ENCODE measurements at regions not wholly inside any gene's neighbourhood (a gene's known extent, or its start where the extent isn't known, plus 50 kb on each side); places are given as distances from the start of the nearest gene placed in this dataset.

DNA sequence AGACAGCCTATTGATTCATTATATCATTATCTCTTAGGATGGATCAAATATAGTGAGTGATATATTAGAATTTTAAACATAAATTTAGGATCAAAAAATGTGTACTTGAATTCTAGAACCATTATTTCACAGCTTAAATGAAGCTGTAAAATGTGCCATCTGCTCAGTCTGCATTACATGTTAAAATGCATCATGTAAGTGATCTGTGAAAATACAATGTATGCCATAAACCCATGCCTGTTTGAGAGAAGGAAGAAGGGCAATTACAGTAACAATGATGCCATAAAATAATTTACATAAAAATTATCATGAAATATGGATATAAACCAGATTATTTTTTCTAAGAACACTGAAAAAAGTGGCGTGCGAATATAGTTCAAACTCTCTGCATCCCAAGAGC is 1066.0 kb upstream of the ADGRL4 start:
- Histone ChIP-seq H3K27me3 (no peaks in the 10 kb centered on the region), H3K4me3 (no peak overlapping the region), H3K4me1 (no peaks in the 10 kb centered on the region), H3K9me3 (no peaks in the 10 kb centered on the region), H3K27ac (no peak overlapping the region), H3K36me3 (ENCODE audit: low read depth, missing control alignments) (no peaks in the 10 kb centered on the region)
- 92 to 95% methylated on average over 2 of the region's 2 CpGs for WGBS, 2 donors
- no peak for DNase-seq
- TF ChIP-seq, protein P1, sequence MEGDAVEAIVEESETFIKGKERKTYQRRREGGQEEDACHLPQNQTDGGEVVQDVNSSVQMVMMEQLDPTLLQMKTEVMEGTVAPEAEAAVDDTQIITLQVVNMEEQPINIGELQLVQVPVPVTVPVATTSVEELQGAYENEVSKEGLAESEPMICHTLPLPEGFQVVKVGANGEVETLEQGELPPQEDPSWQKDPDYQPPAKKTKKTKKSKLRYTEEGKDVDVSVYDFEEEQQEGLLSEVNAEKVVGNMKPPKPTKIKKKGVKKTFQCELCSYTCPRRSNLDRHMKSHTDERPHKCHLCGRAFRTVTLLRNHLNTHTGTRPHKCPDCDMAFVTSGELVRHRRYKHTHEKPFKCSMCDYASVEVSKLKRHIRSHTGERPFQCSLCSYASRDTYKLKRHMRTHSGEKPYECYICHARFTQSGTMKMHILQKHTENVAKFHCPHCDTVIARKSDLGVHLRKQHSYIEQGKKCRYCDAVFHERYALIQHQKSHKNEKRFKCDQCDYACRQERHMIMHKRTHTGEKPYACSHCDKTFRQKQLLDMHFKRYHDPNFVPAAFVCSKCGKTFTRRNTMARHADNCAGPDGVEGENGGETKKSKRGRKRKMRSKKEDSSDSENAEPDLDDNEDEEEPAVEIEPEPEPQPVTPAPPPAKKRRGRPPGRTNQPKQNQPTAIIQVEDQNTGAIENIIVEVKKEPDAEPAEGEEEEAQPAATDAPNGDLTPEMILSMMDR (IDR thresholded peaks at IDR 0.05) = no peak
- TF ChIP-seq POLR2A (IDR thresholded peaks at IDR 0.05) = no peak
- intact Hi-C loops (cut with DNase I; ENCODE audit: low total_unique reads) = no loop called here

DNA sequence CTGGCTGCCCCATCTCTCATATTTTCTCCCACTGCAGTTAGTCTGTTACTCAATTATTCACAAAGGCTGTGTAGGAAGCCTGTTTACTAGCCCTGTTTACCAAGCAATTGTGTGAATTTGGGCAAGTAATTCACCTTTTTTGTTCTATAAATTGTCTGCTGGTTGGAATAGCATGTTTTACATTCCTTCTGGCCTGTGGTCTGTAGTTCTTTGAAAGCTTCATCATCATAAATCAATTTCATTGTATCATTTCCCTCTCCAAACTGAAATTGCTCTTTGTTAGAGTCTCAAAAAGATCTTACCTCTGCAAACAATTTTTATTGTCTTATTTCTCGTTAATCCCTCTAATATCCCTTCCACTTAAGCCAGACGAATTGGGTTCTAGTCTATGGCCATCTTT is 1059.5 kb upstream of the ADGRL4 start:
- DNase-seq = no peak
- H3K27ac ChIP-seq = no peak overlapping the region
- no peaks in the 10 kb centered on the region for H3K4me1 ChIP-seq
- H3K9me3 ChIP-seq = no peaks in the 10 kb centered on the region
- WGBS, 2 donors = 34 to 40% methylated on average over 2 of the region's 2 CpGs
- intact Hi-C loops (cut with DNase I; ENCODE audit: low total_unique reads) = no loop called here
- TF ChIP-seq, protein P1 (IDR thresholded peaks at IDR 0.05) = no peak
- TF ChIP-seq POLR2A (IDR thresholded peaks at IDR 0.05) = no peak
- no peak overlapping the region for H3K4me3 ChIP-seq
- H3K27me3 ChIP-seq = no peaks in the 10 kb centered on the region
- no peaks in the 10 kb centered on the region for H3K36me3 ChIP-seq (ENCODE audit: low read depth, missing control alignments)

DNA sequence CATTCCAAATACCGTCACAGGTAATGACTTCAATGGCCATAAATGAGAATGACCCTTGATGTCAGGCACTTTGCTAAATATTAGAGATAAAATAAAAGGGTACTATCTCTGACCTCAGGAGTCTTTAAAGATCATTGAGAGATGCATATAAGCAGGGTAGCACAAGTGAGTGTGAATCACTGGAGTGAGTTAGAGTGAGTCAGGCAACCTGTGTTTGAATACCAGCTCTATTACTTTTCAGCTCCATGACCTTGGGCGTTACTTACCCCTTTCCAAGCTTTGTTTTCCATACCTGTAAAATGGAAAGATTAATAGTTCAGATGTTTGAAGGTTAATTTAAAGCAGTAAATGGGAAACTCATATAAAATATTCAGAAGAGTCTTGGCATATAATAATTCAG is 1058.0 kb upstream of the ADGRL4 start:
- 49 to 80% methylated on average over 2 of the region's 2 CpGs for WGBS, 2 donors
- intact Hi-C loops (cut with DNase I; ENCODE audit: low total_unique reads) = no loop called here

DNA sequence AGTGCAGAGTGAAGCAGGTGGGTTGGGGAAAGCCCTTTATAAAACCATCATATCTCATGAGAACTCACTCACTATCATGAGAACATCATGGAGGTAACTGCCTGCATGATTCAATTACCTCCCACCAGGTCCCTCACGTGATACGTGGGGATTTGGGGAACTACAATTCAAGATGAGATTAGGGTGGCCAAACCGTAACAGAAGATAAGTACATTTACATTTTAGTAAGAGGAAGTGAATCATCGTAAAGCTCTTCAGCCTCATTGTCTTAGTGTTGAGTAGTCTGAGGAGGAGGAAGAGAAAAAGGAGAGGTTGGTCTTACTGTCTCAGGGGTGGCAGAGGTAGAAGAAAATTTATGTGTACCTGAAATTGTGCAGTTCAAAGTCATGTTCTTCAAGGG is 1053.4 kb upstream of the ADGRL4 start:
- DNase-seq = no peak
- TF ChIP-seq POLR2A (IDR thresholded peaks at IDR 0.05) = no peak
- TF ChIP-seq, protein P1 (IDR thresholded peaks at IDR 0.05) = no peak
- Histone ChIP-seq H3K4me1 (no peaks in the 10 kb centered on the region), H3K9me3 (no peaks in the 10 kb centered on the region), H3K27ac (no peak overlapping the region), H3K27me3 (no peaks in the 10 kb centered on the region), H3K36me3 (ENCODE audit: low read depth, missing control alignments) (no peaks in the 10 kb centered on the region), H3K4me3 (no peak overlapping the region)
- WGBS, 2 donors = 70 to 88% methylated on average over 4 of the region's 4 CpGs
- intact Hi-C loops (cut with DNase I; ENCODE audit: low total_unique reads) = no loop called here

More for the DNA sequence above, 1058.0 kb upstream of the ADGRL4 start:
- no peaks in the 10 kb centered on the region for H3K4me1 ChIP-seq
- no peaks in the 10 kb centered on the region for H3K9me3 ChIP-seq
- DNase-seq = no peak
- no peaks in the 10 kb centered on the region for H3K36me3 ChIP-seq (ENCODE audit: low read depth, missing control alignments)
- H3K4me3 ChIP-seq = no peak overlapping the region
- H3K27ac ChIP-seq = no peak overlapping the region
- TF ChIP-seq POLR2A (IDR thresholded peaks at IDR 0.05) = no peak
- TF ChIP-seq, protein P1 (IDR thresholded peaks at IDR 0.05) = no peak
- no peaks in the 10 kb centered on the region for H3K27me3 ChIP-seq

DNA sequence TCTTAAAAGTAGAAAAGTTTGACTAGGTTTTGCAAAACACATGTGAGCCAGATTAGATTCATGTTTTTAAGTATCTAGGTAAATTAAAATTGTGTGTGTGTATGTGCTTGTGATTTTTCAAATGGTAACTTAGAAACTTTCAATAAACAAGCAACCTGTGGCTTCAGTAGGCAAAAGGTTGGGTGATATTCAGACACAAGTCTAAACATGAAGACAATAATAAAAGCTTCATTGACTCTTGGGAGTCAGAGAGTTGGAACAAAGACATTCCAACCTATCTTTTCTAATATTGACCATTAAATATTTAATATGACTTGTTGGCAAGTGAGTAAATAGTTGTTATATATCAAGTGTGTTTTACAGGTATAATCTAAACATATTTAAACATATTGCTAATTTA is 1049.6 kb upstream of the ADGRL4 start:
- H3K27me3 ChIP-seq = no peaks in the 10 kb centered on the region
- TF ChIP-seq POLR2A (IDR thresholded peaks at IDR 0.05) = no peak
- TF ChIP-seq, protein P1 (IDR thresholded peaks at IDR 0.05) = no peak
- no peaks in the 10 kb centered on the region for H3K4me1 ChIP-seq
- no peak overlapping the region for H3K27ac ChIP-seq
- no peaks in the 10 kb centered on the region for H3K36me3 ChIP-seq (ENCODE audit: low read depth, missing control alignments)
- intact Hi-C loops (cut with DNase I; ENCODE audit: low total_unique reads) = no loop called here
- no peak for DNase-seq
- no peaks in the 10 kb centered on the region for H3K9me3 ChIP-seq
- H3K4me3 ChIP-seq = no peak overlapping the region
